ENCODE measurements at regions not wholly inside any gene's neighbourhood (a gene's known extent, or its start where the extent isn't known, plus 50 kb on each side); places are given as distances from the start of the nearest gene placed in this dataset.
"Not testable (repeated sequence)": the region's sequence is repeated elsewhere in the genome, so short reads cannot be mapped to it uniquely, and the experiment has no call there.

GRCh38 chr19:13712767-13713201 lies 51.5 kb upstream of the MRI1 start:
- no peak for DNase-seq

GRCh38 chr19:13707915-13708314 lies 56.4 kb upstream of the MRI1 start:
- no peak for DNase-seq

GRCh38 chr19:13705928-13706447 lies 58.3 kb upstream of the MRI1 start:
- DNase-seq = no peak

- no peak for DNase-seq
Observed at GRCh38 chr19:13705201-13705600, 59.1 kb upstream of the MRI1 start.

- no peak for DNase-seq
Observed at GRCh38 chr19:13701624-13702023, 62.7 kb upstream of the MRI1 start.

- DNase-seq = no peak
Observed at GRCh38 chr19:13700621-13701020, 63.7 kb upstream of the MRI1 start.

GRCh38 chr19:13699786-13700185 lies 64.5 kb upstream of the MRI1 start:
- no peak for DNase-seq

- DNase-seq = no peak
Observed at GRCh38 chr19:13696839-13697238, 67.5 kb upstream of the MRI1 start.

- no peak for DNase-seq
Observed at GRCh38 chr19:13693889-13694288, 70.4 kb upstream of the MRI1 start.

GRCh38 chr19:13691569-13692435 lies 72.5 kb upstream of the MRI1 start:
- DNase-seq = no peak

- peak in 1 of 2 donors; percentile 1 for DNase-seq
Observed at GRCh38 chr19:13689085-13689484, 75.2 kb upstream of the MRI1 start.

GRCh38 chr19:13684021-13684420 lies 80.3 kb upstream of the MRI1 start:
- DNase-seq = no peak

- DNase-seq = no peak
Observed at GRCh38 chr19:13681509-13681908, 82.8 kb upstream of the MRI1 start.

- DNase-seq = not testable (repeated sequence)
Observed at GRCh38 chr19:13680708-13681360, 83.5 kb upstream of the MRI1 start.

GRCh38 chr19:13676967-13677366 lies 87.4 kb upstream of the MRI1 start:
- DNase-seq = not testable (repeated sequence)

GRCh38 chr19:13672480-13673175 lies 91.7 kb upstream of the MRI1 start:
- DNase-seq = peak in 1 of 2 donors; percentile 5

GRCh38 chr19:13670846-13671245 lies 93.5 kb upstream of the MRI1 start:
- DNase-seq = no peak

- no peak for DNase-seq
Observed at GRCh38 chr19:13669780-13670355, 94.5 kb upstream of the MRI1 start.

GRCh38 chr19:13668964-13669363 lies 95.4 kb upstream of the MRI1 start:
- no peak for DNase-seq

- DNase-seq = no peak
Observed at GRCh38 chr19:13666165-13666564, 98.2 kb upstream of the MRI1 start.

- DNase-seq = no peak
Observed at GRCh38 chr19:13665125-13665905, 99.0 kb upstream of the MRI1 start.

All from stimulated activated CD4-positive, alpha-beta T cell treated with anti-CD3 and anti-CD28 coated beads, Interleukin-2, amount 100 ng/mL, for 48 hours (primary cell).